ENCODE measurements at regions not wholly inside any gene's neighbourhood (a gene's known extent, or its start where the extent isn't known, plus 50 kb on each side); places are given as distances from the start of the nearest gene placed in this dataset.
"Not testable (repeated sequence)": the region's sequence is repeated elsewhere in the genome, so short reads cannot be mapped to it uniquely, and the experiment has no call there.

- TF ChIP-seq CTCF (IDR thresholded peaks at IDR 0.05) = no peak
- Histone ChIP-seq H3K27me3 (peaks cover 65% of the 10 kb centered on the region), H3K4me3 (ENCODE audit: low read depth in 1 of 2, low read length in 1 of 2) (no peak overlapping the region), H3K4me1 (ENCODE audit: control insufficient read depth in 1 of 2, insufficient read depth in 1 of 2, low read depth in 1 of 2, low read length in 1 of 2) (no peaks in the 10 kb centered on the region), H3K9me3 (no peaks in the 10 kb centered on the region), H3K36me3 (no peaks in the 10 kb centered on the region), H3K27ac (no peak overlapping the region)
These were observed 60.9 kb upstream of the ITGA11 start for GRCh38 chr15:68492855-68493254.

DNA sequence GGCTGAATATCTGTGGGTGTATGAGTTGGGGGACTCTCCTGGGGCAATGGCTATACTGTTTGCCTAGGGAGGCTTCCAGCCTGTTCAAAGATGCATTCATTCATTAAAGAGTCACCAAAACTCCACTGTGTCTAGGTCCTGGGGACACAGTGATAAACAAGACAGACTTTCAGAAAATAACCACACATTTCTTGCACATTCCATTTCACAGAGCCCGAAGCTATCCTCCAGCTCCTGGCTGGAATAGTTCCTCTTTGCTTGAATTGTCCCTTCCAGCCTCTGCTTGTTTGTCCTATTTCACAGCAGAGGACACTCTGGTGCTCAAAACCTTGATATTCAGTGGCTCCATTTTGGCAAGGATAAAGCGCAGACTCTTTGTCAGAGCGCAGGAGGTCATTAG lies 61.7 kb upstream of the ITGA11 start:
- Histone ChIP-seq H3K4me1 (ENCODE audit: control insufficient read depth in 1 of 2, insufficient read depth in 1 of 2, low read depth in 1 of 2, low read length in 1 of 2) (no peaks in the 10 kb centered on the region), H3K27me3 (peaks cover 65% of the 10 kb centered on the region), H3K4me3 (ENCODE audit: low read depth in 1 of 2, low read length in 1 of 2) (no peak overlapping the region), H3K9me3 (no peaks in the 10 kb centered on the region), H3K27ac (no peak overlapping the region), H3K36me3 (no peaks in the 10 kb centered on the region)
- TF ChIP-seq CTCF (IDR thresholded peaks at IDR 0.05) = no peak

DNA sequence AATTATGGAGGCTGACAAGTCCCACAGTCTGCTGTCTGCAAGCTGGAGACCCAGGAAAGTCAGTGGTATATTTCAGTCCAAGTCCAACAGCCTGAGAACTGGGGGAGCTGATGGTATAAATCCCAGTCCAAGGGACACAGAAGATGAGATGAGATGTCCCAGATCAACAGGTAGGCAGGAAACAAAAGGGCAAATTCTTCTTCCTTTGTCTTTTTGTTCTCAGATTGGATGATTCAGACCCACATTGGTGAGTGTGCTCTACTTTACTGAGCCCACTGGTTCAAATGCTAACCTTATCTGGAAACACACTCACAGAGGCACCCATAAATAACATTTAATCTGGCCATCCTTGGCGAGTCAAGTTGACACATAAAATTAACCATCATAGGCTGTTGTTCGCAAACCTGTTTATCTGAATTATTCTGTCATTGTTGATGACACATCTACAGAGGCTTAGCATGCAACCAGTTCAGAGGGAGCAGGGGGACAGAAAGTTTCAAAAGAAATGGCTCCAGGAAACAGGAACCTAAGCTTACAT lies 62.7 kb upstream of the ITGA11 start:
- Histone ChIP-seq H3K9me3 (no peaks in the 10 kb centered on the region), H3K27me3 (peaks cover 60% of the 10 kb centered on the region), H3K4me3 (ENCODE audit: low read depth in 1 of 2, low read length in 1 of 2) (no peak overlapping the region), H3K4me1 (ENCODE audit: control insufficient read depth in 1 of 2, insufficient read depth in 1 of 2, low read depth in 1 of 2, low read length in 1 of 2) (no peaks in the 10 kb centered on the region), H3K27ac (no peak overlapping the region), H3K36me3 (no peaks in the 10 kb centered on the region)
- TF ChIP-seq CTCF (IDR thresholded peaks at IDR 0.05) = no peak

GRCh38 chr15:68495221-68495950 lies 63.4 kb upstream of the ITGA11 start:
- no peak overlapping the region for H3K27ac ChIP-seq
- H3K4me3 ChIP-seq (ENCODE audit: low read depth in 1 of 2, low read length in 1 of 2) = no peak overlapping the region
- H3K9me3 ChIP-seq = no peaks in the 10 kb centered on the region
- H3K4me1 ChIP-seq (ENCODE audit: control insufficient read depth in 1 of 2, insufficient read depth in 1 of 2, low read depth in 1 of 2, low read length in 1 of 2) = no peaks in the 10 kb centered on the region
- H3K36me3 ChIP-seq = no peaks in the 10 kb centered on the region
- no peak for TF ChIP-seq CTCF (IDR thresholded peaks at IDR 0.05)
- H3K27me3 ChIP-seq = peaks cover 53% of the 10 kb centered on the region

DNA sequence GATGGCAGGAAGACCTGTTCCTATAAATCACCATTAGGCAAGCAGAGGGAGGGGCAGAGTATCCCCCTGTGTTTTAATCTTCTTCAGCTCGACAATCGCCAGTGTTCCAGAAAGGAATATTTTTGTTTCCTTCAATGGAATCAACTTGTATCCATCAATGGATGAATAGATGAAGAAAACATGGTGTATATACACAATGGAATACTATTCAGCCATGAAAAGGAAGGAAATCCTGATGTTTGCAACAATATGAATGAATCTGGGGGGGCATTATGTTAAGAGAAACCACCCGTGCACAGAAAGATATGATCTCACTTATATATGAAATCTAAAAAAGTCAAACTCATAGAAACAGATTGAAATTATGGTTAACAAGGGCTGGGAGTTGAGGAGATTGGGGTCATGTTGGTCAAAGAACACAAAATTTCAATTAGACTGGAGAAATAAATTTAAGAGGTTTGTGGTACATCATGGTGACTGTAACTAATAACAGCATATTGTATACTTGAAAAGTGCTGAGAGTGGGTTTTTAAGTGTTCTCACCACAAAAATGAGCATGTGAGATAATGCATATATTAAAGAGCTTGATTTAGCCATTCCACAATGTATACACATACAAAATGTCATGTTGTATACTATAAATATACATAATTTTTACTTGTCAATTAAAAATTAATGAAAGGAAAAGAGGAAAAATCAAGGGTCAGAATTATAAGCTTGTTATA lies 64.2 kb upstream of the ITGA11 start:
- TF ChIP-seq CTCF (IDR thresholded peaks at IDR 0.05) = no peak
- H3K9me3 ChIP-seq = no peaks in the 10 kb centered on the region
- no peaks in the 10 kb centered on the region for H3K4me1 ChIP-seq (ENCODE audit: control insufficient read depth in 1 of 2, insufficient read depth in 1 of 2, low read depth in 1 of 2, low read length in 1 of 2)
- no peak overlapping the region for H3K27ac ChIP-seq
- H3K27me3 ChIP-seq = peaks cover 45% of the 10 kb centered on the region
- H3K4me3 ChIP-seq (ENCODE audit: low read depth in 1 of 2, low read length in 1 of 2) = no peak overlapping the region
- H3K36me3 ChIP-seq = no peaks in the 10 kb centered on the region

DNA sequence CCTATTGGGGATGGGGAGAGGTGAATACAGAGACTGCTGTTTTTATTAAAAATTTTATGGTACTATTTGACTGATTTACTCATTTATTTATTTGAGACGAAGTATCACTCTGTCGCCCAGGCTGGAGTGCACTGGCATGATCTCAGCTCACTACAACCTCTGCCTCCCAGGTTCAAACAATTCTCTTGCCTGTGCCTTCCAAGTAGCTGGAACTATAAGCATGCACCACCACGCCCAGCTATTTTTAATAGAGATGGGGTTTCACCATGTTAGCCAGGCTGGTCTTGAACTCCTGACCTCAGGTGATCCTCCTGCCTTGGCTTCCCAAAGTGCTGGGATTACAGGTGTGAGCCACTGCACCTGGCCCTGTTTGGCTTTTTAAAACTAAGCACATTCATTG lies 64.8 kb upstream of the ITGA11 start:
- not testable (repeated sequence) for H3K27ac ChIP-seq; H3K9me3 ChIP-seq; H3K36me3 ChIP-seq; H3K4me1 ChIP-seq (ENCODE audit: control insufficient read depth in 1 of 2, insufficient read depth in 1 of 2, low read depth in 1 of 2, low read length in 1 of 2); H3K4me3 ChIP-seq (ENCODE audit: low read depth in 1 of 2, low read length in 1 of 2)
- H3K27me3 ChIP-seq = peaks cover 40% of the 10 kb centered on the region

Data from neutrophil (primary cell).